Endometrium (tissue), 2 donors: ENCODE measurements at regions not wholly inside any gene's neighbourhood (a gene's known extent, or its start where the extent isn't known, plus 50 kb on each side); places are given as distances from the start of the nearest gene placed in this dataset.

Source experiments
- FAIRE-seq: peaks from 2 replicates; lab custom pipeline; 2012; peaks lifted over from hg19 to GRCh38; lab: Jason Lieb, UNC
- donor health status: control.
- donor health status: control.

- no peak for FAIRE-seq
Measured at GRCh38 chr18:64248836-64249235, 99.9 kb upstream of the LINC00305 start.

- no peak for FAIRE-seq
Measured at GRCh38 chr18:64245126-64245861, 96.4 kb upstream of the LINC00305 start.

GRCh38 chr18:64244571-64244970, 95.7 kb upstream of the LINC00305 start:
- FAIRE-seq: no peak

DNA sequence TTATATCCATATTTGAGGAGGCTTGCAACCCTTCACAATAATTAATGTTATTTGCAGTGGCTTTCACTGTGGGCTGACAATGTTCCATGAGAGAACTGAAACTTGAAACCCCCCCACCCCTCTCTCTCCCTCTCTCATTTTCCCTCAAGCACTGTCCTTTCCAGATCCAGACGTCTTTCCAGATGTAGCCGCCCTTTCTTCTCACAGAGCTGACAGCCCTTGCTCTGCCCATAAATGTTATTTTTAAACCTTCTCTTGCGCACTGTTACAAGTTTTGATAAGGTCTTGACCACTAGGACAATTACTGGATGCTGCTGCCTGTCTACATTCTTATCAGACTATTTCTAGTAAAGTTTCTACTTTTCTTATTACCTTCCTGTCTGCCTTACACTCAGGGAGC, 91.4 kb upstream of the LINC00305 start:
- FAIRE-seq: no peak

DNA sequence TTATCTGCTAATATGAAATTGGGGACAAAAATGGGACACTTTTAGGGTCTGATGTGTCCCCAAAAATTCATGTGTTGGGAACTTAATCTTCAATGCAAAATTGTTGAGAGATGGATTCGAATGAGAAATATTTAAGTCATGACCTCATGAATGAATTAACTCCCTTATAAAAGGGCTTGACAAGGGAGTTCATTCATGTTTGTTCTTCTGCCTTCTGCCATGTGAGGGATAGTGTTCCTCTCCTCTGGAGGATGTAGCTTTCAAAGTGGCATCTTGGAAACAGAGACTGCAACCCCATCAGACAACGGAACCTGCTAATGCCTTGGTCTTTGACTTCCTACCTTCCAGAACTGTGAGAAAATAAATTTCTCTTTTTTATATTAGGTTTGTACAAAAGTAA, 89.2 kb upstream of the LINC00305 start:
- no peak for FAIRE-seq

- no peak for FAIRE-seq
Measured at GRCh38 chr18:64234321-64234720, 85.4 kb upstream of the LINC00305 start.

DNA sequence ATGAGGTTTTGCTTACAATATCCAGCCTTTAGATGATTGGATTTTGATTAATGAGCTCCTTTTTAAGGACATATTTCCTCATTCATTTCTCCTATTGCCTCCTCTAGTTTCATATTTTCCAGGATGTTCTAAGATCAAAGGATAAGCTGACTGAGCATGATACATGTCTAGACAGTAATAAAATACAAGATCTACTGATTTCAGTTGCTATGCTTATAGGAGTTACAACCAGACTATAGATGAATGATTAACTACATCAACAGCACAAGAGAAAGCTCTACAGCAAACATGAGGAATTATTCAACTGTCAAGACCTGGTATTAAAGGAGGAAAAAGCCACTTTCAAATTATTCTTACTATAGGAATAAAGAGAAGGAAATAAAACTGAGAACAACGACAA, 85.0 kb upstream of the LINC00305 start:
- no peak for FAIRE-seq

- FAIRE-seq: no peak
Measured at GRCh38 chr18:64220941-64221340, 72.1 kb upstream of the LINC00305 start.

- peak; percentile 80 for FAIRE-seq
Measured at GRCh38 chr18:64219517-64219916, 70.6 kb upstream of the LINC00305 start.

DNA sequence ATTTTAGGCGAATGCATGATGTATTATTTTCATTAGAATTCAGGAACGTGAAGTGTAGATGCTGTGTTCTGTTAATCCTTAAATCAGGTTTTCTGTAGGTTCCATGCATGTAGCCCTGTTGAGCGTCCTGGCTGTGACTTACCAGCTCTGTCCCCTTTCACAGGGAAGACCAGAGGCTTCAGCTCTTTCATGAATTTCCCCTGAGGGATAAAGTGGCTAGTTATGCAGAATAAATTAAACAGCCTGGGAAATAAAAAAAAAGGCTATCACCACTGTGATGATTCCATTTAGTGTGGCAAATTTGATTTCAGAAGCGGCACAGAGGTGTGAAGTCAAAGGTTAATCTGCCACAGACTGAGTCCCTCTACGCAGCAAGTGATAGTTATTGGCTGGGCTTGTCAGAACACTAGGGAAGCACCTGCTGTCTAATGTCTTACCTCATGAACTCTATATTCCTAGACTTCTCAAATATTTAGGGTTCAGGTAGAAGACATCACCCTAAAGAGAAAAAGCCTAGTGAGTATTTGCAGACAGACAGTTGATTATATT, 61.6 kb upstream of the LINC00305 start:
- FAIRE-seq: no peak

GRCh38 chr18:64208516-64208915, 59.6 kb upstream of the LINC00305 start:
- no peak for FAIRE-seq

DNA sequence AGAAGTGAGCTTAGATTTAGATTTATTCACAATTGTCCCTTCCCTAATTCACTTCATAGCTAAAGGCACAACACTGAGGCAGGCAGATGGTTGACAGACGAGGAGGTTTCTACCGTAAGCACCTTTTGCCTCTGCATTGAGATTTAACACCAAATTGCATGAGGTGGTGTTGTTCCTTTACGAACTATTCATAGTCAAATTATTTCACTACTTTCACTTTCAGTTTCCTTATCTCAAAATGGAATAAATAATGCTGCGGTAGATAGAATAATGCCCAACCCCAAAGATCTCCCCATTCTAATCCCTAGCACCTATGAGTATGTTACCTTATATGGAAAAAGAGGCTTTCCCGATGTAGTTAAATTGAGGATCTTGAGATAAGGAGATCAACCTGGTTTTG, 58.9 kb upstream of the LINC00305 start:
- no peak for FAIRE-seq

DNA sequence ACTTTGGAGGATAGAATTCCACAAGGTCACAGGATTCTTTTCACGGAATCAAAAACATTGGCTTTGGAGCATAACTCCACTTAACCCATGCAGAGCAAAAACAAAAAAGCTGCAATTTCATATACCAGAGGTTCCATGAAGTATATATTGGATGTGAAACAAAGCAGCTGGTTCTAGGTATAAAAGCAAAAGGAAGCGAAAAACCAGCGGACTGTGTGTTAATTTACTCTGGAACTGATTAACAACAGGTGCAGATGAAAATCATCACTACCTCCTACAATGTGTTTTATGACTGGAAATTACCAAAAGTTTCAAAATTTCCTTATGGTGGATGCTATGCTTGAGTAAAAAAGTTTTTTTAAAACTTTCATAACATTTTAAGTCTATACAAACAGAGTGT, 54.4 kb upstream of the LINC00305 start:
- peak; percentile 55 for FAIRE-seq

DNA sequence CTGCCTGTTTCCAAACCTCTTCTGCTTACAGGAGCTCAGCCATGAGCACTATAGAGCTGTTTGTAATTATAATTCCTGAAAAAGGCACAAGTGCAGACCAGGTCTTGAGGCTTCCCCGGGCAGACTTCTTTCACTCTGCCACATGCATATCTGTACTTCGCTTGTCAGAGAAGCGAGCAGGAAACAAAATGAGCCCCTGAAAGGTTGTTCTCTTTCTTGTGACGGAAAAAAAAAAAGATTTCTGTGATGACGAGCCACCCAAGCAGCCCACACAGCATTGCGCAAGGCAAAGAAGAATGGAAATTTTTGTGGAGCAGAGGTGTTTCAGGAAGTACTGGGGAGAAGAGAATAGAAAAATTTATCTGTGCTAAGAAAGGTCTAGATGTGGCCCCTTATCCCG, 54.0 kb upstream of the LINC00305 start:
- no peak for FAIRE-seq

- FAIRE-seq: no peak
Measured at GRCh38 chr18:64202210-64202836, 53.4 kb upstream of the LINC00305 start.

GRCh38 chr18:64201781-64202180, 52.9 kb upstream of the LINC00305 start:
- FAIRE-seq: no peak

- no peak for FAIRE-seq
Measured at GRCh38 chr18:64199581-64199980, 50.7 kb upstream of the LINC00305 start.
